NCI-H128 (cell line): ENCODE measurements at regions not wholly inside any gene's neighbourhood (a gene's known extent, or its start where the extent isn't known, plus 50 kb on each side); places are given as distances from the start of the nearest gene placed in this dataset.

ENCODE experiments used
- DNase-seq: peaks from one replicate; lab custom pipeline; 2025; ENCODE audit not compliant: unreplicated experiment; lab: John Stamatoyannopoulos, UW

DNA sequence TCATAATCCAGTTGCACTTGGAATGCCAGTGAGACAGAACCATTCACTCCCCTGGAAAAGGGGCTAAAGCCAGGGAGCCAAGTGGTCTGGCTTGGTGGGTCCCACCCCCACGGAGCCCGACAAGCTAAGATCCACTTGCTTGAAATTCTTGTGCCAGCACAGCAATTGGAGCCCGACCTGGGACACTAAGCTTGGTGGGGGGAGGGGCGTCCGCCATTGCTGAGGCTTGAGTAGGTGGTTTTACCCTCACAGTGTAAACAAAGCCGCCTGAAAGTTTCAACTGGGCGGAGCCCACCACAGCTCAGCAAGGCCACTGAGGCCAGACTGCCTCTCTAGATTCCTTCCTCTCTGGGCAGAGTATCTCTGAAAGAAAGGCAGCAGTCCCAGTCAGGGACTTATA is 200.7 kb upstream of the NPSR1 start:
- DNase-seq, result no peak

DNA sequence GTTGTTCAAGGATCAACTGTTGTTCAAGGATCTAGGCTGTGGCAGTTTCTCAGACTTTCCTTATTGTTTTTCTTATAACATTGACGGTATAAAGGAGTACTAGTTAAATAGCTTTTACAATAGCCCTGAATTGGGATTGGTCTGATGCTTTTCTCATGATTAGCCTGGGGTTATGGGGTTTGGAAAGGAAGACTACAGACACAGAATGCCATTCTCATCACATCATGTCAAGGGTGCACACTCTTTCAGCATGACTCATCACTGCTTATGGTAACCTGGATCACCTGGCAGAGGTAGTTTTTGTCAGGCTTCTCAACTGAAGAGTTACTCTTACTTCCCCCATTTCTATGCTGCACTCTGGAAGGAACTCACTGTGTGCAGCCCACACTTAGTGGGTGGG is 194.2 kb upstream of the NPSR1 start:
- no peak for DNase-seq

DNA sequence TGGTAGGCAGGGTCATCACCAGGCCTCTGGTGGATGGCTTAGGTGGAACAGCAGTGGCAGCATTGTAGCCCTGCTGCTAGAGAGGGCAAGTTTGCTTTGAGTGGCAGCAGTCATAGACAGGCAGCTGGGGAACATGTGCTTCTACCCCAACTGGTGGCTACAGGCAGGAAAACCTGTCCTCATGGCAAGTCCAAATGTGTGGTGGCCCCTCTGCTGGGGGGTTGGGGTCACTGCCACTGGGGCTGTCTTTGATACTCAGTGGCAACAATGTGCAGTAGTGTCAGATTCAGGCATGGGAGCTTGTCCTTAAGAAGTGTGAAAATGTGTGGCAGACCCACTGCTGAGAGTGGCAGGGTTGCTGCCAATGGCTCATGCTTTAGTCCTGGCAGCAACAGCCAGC is 186.2 kb upstream of the NPSR1 start:
- no peak for DNase-seq

DNA sequence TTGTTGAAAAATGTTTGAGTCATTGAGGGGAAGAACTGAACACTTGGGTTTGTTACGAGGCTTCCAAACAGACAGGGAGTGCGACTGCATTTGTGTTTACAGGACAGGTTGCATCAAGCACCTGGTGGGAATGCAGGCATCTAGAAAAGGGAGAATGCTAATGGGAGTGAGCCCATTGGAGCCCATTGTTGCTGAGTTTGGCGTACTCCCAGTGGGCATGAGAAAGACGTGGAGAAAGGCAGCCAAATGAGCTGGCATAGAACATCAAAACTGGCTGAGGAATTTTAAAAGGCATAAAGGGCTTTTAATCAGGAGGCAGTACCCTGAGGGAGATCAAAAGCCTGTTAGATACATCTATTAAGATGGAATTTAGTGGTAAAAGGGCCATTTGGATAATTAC is 171.6 kb upstream of the NPSR1 start:
- DNase-seq, result no peak

DNA sequence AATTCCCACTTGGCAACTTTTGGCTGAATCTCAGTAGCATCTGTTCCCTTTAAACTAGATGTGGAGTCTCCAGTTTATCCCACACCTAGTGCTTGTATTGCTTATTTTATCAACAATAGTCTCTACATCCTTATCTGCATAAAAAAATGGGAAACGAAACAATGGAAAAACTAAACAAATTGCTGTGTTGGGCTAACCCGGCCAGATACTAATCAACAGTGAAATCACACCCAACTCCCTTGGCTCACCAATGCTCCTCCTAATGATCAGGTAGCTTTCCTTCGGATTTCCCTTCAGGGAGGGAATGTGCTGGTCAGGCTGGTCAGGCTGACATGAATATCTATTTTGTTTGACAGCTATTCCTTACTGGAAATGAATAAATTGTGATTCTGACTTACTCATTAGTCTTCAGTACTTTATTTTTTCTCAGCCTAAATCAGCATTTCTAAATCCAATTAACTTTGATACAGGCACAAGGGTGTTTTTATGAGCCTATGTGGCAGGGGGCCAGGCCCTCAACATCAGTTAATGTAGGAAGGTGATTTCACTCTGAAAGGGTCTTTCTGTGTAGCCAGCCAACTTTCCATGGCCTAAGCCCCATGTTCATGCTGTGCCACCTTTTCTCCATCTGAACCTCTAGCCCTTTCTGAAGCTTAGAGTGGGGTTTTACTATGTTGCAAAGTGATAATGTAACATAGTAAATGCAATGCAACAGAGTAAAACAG is 170.5 kb upstream of the NPSR1 start:
- no peak for DNase-seq

DNA sequence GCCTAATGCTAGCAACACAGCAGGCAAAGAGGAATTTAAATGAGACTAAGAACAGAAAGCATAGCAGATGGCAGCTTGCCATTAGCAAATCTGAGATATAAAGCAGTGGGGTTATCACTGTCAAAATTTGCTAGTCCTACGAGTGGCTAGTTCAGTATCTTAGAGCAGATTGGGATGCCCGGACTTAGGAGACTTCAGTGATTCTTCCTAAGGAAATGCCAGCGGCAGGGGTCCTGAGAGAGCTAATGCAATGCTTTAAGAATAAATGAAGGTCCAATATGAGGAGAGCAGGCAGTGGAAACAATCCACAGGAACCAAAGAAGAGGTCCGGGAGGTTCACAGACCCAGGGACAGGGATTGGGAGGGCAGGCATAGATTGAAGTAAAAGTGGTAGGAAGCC is 169.3 kb upstream of the NPSR1 start:
- no peak for DNase-seq

DNA sequence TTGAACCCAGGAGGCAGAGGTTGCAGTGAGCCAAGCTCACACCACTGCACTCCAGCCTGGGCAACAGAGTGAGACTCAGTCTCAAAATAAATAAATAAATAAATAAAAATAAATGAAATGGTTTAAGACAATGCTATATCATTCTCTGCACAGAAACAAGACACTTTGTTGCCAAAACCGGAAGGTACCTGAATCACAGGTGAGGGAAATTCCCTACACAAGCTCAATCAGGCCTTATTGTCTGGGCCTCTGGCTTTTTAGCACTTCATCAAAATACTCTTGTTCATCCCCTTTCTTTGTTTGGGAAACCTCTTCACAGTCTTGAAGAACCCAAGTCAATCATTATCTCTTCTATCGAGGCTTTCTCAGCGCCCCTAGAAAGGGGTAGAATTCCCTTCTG is 166.1 kb upstream of the NPSR1 start:
- no peak for DNase-seq

DNA sequence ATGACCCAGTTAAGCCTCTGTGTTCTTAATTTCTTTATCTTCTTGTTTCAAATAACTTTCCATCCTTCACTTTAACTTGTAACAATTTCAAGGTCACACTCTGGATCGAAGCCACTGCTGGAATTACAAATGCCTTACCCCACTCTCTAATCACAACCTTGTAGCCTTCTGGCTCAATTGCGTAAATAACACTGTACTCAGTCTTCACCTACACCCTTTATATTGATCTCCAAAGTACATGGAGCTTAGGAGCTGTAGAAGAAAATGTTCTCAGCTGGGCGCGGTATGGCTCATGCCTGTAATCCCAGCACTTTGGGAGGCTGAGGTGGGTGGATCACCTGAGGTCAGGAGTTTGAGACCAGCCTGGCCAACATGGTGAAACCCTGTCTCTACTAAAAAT is 164.3 kb upstream of the NPSR1 start:
- no peak for DNase-seq

DNA sequence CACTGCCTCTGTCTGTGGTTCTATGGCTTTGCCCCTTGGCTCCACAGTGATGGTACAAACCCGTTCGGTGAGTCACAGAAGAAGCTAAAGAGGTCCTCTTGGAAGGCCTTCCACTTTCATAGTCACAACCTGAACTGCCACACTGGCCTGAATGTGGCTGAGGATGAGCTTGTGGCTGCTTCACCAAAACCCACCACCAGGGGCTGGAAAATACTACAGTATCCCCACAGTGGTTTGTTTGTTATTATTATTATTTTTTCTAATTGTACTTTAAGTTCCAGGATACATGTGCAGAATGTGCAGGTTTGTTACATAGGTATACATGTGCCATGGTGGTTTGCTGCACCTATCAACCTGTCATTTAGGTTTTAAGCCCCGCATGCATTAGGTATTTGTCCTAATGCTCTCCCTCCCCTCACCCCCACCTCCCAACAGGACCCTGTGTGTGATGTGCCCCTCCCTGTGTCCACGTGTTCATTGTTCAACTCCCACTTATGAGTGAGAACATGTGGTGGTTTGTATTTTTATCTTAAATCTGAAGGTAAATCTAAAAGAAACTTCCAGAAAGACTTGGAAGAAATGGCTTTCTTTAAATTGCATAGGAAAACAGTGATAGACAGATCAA is 160.8 kb upstream of the NPSR1 start:
- DNase-seq, result no peak

DNA sequence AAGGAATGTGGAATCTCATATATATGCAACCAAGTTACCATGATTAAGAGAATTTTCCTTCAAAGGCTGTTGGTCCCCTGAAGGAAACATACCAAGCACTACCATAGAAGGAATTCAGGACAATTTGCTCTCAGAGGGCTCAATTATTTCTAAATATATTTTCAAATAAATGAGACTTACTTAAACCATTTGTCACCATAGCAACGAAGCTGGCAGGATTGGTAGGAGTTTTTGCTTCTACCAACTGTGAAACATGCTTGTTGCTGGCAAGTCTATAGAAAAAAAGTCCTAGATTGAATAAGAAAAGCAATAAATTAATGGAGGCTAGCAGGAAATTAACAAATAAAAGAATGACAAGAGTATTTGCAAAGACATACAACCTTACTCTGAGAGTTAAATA is 156.9 kb upstream of the NPSR1 start:
- no peak for DNase-seq

DNA sequence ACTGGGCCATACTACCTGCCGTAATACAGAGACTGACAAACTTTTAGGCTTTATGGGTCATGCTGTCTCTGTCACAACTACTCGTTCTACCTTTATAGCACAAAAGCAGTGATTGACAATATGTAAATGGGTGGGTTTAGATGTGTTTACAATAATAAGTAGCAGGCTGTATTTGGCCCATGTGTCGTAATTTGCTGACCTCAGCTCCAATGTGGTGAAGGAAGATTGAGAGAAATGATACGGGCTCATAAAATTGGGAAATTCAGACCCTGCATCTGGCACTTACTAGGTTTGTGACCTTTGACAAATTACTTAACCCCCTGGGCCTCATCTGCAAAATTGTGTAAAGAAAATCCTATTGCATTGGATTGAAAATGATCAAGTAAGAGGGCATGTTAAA is 150.8 kb upstream of the NPSR1 start:
- no peak for DNase-seq

DNA sequence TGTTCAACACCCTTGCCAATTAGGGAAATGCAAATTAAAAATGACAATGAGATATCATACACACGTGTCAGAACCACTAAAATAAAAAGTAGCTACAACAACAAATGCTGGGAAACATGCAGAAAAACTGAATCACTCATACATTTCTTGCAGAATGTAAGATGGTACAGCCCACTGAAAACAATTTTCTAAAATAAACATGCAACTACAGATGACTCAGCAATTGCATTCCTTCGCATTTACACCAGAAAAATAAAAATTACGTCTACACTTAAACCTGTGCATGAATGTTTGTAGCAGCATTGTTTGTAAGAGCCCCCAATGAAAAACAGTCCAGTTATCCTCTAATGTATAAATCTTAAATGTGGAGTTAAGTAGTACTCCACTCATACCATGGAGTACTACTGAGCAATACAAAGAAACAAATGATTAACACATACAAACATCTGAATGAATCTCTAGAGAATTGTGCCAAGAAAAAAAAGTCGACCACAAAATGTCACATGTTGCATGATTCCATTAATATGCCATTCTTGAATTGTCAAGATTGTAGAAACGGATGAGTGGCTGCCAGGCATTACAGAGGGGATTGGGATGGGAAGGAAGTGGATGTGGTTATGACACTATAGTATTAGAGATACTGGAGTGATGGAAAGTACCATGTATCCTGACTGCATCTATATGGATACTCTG is 134.6 kb upstream of the NPSR1 start:
- DNase-seq, result no peak

DNA sequence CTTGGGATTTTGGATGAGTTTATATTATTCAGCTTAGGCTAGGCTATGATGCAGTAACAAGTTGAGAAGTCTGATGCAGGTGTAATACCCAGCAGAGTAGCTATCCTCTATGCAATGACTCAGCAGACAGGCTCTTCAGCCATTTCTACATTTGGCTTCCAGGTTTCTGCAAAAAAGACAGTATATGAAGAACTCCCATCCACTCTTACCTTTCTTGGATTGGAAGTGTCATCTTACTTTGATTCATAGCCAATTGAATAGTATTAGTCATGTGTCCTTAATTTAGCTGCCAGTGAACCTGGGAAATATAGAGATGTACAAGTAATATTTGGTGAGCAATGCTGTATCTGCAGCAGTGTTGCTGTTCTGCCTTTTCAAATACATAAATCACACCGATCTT is 127.8 kb upstream of the NPSR1 start:
- DNase-seq, result no peak

DNA sequence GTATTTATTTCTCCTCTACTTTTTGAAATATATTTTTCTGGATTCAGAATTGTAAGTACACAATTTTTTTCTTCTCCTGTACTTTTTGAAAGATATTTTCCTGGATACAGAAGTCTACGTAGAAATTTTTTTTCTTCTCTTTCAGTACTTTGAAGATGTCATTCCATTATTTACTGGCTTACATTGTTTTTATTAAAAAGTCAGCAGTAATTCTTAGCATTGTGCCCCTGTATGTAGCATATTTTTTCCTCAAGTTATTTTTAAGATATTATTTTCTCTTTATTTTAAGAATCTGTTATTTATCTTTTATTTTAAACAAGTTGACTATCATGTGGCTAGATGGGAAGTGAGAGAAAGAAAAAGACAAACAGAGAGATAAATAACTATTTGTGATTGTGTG is 119.0 kb upstream of the NPSR1 start:
- no peak for DNase-seq

DNA sequence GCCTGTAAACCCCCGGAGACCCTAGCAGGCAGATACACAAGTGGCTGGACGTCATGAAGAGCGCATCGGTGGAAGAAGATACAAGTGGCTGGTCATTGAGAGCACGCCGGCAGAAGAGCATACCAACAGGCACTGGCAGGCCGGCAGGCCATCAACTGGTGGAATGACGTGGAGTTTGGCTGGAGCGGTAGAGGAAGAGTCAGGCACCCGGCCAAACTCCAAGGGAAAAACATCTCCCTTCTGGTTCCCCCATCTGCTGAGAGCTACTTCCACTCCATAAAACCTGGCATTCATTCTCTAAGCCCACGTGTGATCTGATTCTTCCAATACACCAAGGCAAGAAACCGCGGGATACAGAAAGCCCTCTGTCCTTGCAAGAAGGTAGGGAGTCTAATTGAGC is 113.4 kb upstream of the NPSR1 start:
- DNase-seq, result no peak

DNA sequence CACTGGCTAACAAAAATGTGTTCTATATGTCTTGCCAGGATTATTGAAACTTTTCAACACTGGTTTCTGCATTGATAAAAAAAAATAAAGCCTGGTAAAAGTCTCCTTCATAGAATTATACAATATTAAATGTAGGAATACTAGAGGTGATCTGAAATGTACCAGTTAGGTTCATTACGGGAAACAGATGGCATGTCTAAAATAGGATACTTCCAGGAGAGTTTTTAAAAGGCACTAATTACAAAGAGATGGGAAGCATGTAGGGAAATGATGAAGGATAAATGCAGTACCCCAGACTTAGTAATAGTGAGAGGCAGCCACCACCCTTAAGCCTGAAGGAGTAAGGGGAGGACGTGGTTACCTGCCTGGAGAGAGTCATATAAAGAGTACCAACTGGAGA is 107.0 kb upstream of the NPSR1 start:
- DNase-seq, result no peak

DNA sequence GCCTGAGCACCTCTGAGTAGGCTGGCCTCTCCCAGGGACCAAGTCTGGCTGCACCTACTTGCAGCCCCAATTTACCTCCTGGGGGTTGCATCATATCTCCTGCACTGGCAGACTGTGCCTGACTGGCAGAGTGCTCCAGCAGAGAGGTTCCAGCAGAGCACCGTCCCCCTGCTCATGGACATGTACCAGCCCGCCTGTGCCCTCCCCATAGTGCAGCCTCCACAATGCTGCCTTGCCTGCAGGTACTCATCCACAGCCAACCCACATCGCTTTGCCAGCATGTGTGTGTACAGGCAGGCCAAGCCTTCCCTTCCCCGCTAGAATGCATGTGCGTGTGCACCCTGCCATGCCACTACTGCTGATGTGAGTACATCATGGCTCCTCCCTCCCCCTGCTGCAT is 105.5 kb upstream of the NPSR1 start:
- DNase-seq, result no peak

DNA sequence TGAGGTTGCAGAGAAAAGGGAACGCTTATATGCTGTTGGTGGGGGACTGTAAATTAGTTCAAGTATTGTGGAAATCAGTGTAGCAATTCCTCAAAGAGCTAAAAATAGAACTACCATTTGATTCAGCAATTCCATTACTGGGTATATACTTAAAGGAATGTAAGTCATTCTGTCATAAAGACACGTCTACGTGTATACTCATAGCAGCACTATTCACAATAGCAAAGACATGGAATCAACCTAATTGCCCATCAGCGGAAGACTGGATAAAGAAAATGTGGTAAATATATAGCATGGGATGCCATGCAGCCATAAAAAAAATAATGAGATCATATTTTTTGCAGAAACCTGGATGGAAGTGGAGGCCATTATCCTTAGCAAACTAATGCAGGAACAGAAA is 100.0 kb upstream of the NPSR1 start:
- DNase-seq, result no peak

DNA sequence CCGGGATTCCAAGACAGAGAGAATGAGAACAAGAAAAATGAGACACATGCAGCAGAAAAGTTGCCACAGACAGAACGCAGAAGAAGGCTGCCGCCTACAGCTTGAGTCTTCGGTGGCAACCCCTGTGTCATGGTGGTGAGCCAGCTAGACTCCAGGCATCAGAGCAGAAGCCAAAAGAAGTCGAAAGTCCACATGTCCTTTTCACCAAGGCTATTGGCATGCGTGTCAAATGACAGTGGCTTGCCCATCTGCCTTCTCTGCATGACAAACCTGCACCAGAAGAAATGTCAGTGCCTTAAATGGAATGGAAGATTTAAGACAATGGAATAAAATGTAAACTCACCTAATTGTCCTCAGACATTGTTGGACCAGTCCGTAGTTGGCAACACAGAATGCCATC is 93.9 kb upstream of the NPSR1 start:
- DNase-seq, result no peak

DNA sequence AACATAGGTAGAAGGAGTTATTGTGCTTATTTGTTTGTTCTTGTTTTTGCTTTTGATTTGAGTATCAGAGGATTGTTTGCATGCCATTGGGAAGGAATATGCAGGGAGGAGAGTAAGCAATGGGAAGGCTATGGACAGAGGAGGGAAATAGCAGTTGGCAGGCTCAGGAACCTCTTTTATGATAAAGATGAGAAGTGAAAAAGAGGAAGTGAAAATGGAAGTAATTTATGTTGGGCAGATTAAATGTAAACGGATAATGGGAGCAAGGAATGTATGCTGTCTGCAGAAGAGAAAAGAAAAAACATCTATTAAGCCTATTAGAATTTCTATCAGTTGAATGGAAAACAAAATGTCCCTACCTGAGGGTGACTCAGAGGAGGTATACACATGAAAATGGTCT is 90.1 kb upstream of the NPSR1 start:
- no peak for DNase-seq

DNA sequence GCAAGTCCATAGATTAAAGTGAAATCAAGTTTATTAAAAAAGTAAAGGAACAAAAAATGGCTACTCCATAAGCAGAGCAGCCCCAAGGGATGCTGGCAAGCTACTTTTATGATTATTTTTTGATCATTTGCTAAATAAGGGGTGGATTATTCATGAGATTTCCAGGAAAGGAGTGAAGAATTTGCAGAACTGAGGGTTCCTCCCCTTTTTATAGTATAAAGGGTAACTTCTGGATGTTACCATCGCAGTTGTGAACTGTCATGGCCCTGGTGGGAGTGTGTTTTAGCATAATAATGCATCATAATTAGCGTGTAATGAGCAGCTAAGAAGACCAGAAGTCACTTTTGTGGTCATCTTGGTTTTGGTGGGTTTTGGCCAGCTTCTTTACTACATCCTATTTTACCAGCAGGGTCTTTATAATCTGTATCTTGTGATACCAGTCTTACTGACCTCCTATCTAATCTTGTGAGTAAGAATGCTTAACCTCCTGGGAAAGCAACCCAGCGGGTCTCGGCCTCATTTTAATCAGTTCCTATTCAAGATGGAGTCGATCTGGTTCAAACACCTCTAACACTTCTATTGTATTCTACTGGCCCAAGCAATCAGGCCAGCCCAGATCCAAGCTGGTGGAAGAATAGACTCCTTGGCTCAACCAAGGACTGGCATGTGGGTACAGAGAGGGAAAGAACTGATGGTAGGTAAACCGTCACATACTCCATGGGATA is 87.9 kb upstream of the NPSR1 start:
- no peak for DNase-seq

DNA sequence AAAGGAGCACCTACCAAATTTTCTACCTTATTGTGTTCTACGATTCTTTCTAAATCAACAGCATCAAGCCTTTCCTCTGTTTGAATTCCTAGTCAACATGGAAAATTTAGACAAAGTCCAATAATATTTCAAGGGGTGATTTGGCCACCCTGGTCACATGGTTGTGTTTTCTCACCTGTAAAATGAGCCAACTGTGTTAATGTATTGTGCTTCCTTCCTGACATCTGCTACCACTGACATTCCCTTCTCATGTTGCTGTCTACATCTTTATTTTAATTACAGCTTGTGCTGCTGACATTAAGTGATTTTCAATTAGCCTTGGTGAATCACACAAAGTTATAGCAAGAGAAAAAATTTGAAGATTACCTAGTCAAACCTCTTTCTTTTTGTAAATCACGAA is 83.0 kb upstream of the NPSR1 start:
- no peak for DNase-seq
